Osteoblast (primary cell): ENCODE measurements at regions not wholly inside any gene's neighbourhood (a gene's known extent, or its start where the extent isn't known, plus 50 kb on each side); places are given as distances from the start of the nearest gene placed in this dataset.

Experiments
- DNase-seq: peaks from one replicate; pipeline ENCODE4 v3.0.0; 2011; ENCODE audit warnings: low spot score, mixed read lengths; ENCODE audit not compliant: insufficient read length; ENCODE audit errors: missing footprints
- H2AFZ ChIP-seq: 2 replicates; pipeline ENCODE4 v1.6.0; 2011; ENCODE audit warnings: mild to moderate bottlenecking, low read length
- H3K27ac ChIP-seq: 2 replicates; pipeline ENCODE4 v1.5.1; 2011; ENCODE audit warnings: mild to moderate bottlenecking, low read depth, low read length, moderate library complexity
- H3K27me3 ChIP-seq: 2 replicates; pipeline ENCODE4 v1.6.0; 2012; ENCODE audit warnings: mild to moderate bottlenecking, control low read depth, inconsistent platforms, low read length, moderate library complexity; ENCODE audit not compliant: insufficient read depth
- H3K36me3 ChIP-seq: 2 replicates; pipeline ENCODE4 v1.5.1; 2011; ENCODE audit warnings: mild to moderate bottlenecking, low read length, control low read depth, moderate library complexity; ENCODE audit not compliant: insufficient read depth
- H3K4me1 ChIP-seq: 2 replicates; pipeline ENCODE4 v1.5.1; 2011; ENCODE audit warnings: mild to moderate bottlenecking, low read length, control low read depth, moderate library complexity; ENCODE audit not compliant: insufficient read depth
- H3K4me2 ChIP-seq: 2 replicates; pipeline ENCODE4 v1.6.0; 2011; ENCODE audit warnings: mild to moderate bottlenecking, low read length; ENCODE audit not compliant: insufficient read depth
- H3K4me3 ChIP-seq: fragments of 200-600 bp; sonication (generic); 3 replicates; pipeline ENCODE4 v1.5.1; 2012; ENCODE audit warnings: mild to moderate bottlenecking, low read length, inconsistent platforms; ENCODE audit not compliant: insufficient read depth
- H3K79me2 ChIP-seq: 2 replicates; pipeline ENCODE4 v1.6.0; 2012; ENCODE audit warnings: mild to moderate bottlenecking, low read length, control low read depth, inconsistent platforms; ENCODE audit not compliant: insufficient read depth
- H3K9me3 ChIP-seq: 2 replicates; pipeline ENCODE4 v1.5.1; 2011; ENCODE audit warnings: low read depth, low read length, control low read depth
- H4K20me1 ChIP-seq: 2 replicates; pipeline ENCODE4 v1.6.0; 2012; ENCODE audit warnings: mild to moderate bottlenecking, low read length, control low read depth; ENCODE audit not compliant: insufficient read depth
- TF ChIP-seq, protein P1 (sequence below): IDR thresholded peaks from 2 replicates; pipeline ENCODE4 v1.5.1; 2011; ENCODE audit warnings: mild to moderate bottlenecking, low read depth, low read length, moderate library complexity; ENCODE audit errors: extremely low read depth

DNA sequence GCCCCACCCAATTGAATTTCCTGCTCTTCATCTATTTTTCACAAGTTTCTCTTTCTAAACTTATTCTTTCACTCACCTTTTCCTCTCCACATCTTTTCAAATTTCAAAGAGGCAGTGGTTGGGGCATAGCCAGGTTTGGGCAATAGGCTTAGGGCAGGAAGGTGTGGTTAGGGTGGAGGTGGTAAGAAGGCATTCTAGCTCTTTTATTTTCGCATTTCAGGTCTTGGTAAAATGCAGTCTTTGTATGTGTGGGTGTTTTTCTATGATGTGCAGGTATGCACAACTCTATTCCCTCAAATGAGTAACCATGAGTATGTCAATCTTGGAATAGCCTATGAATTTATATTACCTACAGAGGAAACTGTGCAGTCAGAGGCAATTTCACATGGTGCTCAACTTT is 129.8 kb upstream of the IFNE start:
- no peaks in the 10 kb centered on the region for H3K27me3 ChIP-seq
- no peaks in the 10 kb centered on the region for H3K9me3 ChIP-seq
- TF ChIP-seq, protein P1, sequence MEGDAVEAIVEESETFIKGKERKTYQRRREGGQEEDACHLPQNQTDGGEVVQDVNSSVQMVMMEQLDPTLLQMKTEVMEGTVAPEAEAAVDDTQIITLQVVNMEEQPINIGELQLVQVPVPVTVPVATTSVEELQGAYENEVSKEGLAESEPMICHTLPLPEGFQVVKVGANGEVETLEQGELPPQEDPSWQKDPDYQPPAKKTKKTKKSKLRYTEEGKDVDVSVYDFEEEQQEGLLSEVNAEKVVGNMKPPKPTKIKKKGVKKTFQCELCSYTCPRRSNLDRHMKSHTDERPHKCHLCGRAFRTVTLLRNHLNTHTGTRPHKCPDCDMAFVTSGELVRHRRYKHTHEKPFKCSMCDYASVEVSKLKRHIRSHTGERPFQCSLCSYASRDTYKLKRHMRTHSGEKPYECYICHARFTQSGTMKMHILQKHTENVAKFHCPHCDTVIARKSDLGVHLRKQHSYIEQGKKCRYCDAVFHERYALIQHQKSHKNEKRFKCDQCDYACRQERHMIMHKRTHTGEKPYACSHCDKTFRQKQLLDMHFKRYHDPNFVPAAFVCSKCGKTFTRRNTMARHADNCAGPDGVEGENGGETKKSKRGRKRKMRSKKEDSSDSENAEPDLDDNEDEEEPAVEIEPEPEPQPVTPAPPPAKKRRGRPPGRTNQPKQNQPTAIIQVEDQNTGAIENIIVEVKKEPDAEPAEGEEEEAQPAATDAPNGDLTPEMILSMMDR: no peak
- H4K20me1 ChIP-seq: no peaks in the 10 kb centered on the region
- no peaks in the 10 kb centered on the region for H3K36me3 ChIP-seq
- H3K27ac ChIP-seq: peak overlapping the region; percentile 13
- no peak for DNase-seq
- no peak overlapping the region for H2AFZ ChIP-seq
- no peak overlapping the region for H3K4me3 ChIP-seq
- H3K4me2 ChIP-seq: no peak overlapping the region
- peaks cover 35% of the 10 kb centered on the region for H3K4me1 ChIP-seq
- no peaks in the 10 kb centered on the region for H3K79me2 ChIP-seq

GRCh38 chr9:21615018-21615417 is 132.9 kb upstream of the IFNE start:
- Histone ChIP-seq H3K27ac (peak overlapping the region; percentile 67), H3K9me3 (no peaks in the 10 kb centered on the region), H3K27me3 (no peaks in the 10 kb centered on the region), H2AFZ (peak overlapping the region; percentile 42), H3K4me2 (peak overlapping the region; percentile 41), H3K36me3 (no peaks in the 10 kb centered on the region), H4K20me1 (no peaks in the 10 kb centered on the region), H3K4me1 (peaks cover 23% of the 10 kb centered on the region), H3K4me3 (no peak overlapping the region), H3K79me2 (no peaks in the 10 kb centered on the region)
- TF ChIP-seq, protein P1: no peak
- DNase-seq: no peak

GRCh38 chr9:21615446-21615845 is 133.3 kb upstream of the IFNE start:
- TF ChIP-seq, protein P1: no peak
- Histone ChIP-seq H3K27me3 (no peaks in the 10 kb centered on the region), H2AFZ (peak overlapping the region; percentile 42), H4K20me1 (no peaks in the 10 kb centered on the region), H3K27ac (peak overlapping the region; percentile 67), H3K9me3 (no peaks in the 10 kb centered on the region), H3K4me1 (peaks cover 23% of the 10 kb centered on the region), H3K36me3 (no peaks in the 10 kb centered on the region), H3K79me2 (no peaks in the 10 kb centered on the region), H3K4me2 (peak overlapping the region; percentile 41), H3K4me3 (no peak overlapping the region)
- DNase-seq: no peak

DNA sequence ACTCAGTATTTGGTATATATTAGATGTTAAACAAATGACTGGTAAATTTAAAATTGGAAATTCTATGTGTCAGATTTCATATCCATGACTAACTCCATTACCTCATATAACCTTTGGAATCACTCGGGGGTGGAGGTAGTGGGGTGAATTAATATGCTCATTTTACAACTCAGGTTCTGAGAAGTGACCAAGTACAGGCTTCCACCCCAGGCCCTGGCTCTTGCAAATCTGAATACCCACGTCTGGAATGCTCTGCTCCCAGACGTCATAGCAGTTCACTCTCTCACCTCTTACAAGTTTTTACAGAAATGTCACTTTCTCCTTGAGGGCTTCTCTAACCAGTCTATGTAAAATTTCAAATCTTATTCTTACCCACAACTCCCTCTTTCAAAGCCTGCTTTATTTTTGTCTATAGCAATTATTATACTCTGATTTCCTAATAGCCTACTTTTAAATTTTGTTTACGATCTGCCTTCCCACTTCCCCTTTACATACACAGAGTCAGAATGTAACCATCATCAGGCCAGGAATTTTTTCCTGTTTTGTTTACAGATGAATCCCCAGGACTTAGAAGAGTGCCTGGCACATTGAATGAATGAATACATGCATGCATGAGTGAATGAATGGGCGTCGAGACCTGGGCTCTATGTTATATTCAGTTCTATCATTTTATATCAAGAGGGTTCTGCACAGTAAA is 134.1 kb upstream of the IFNE start:
- no peaks in the 10 kb centered on the region for H4K20me1 ChIP-seq
- H3K4me1 ChIP-seq: peaks cover 19% of the 10 kb centered on the region
- TF ChIP-seq, protein P1: no peak

More for the DNA sequence above, 134.1 kb upstream of the IFNE start:
- H3K4me2 ChIP-seq: peak overlapping the region; percentile 41
- no peaks in the 10 kb centered on the region for H3K27me3 ChIP-seq
- DNase-seq: peak; percentile 86
- H3K79me2 ChIP-seq: no peaks in the 10 kb centered on the region
- no peaks in the 10 kb centered on the region for H3K36me3 ChIP-seq
- peak overlapping the region; percentile 0 for H2AFZ ChIP-seq
- H3K9me3 ChIP-seq: no peaks in the 10 kb centered on the region
- peak overlapping the region; percentile 67 for H3K27ac ChIP-seq
- no peak overlapping the region for H3K4me3 ChIP-seq
